Sigmoid colon (tissue), 6 donors: ENCODE measurements at regions not wholly inside any gene's neighbourhood (a gene's known extent, or its start where the extent isn't known, plus 50 kb on each side); places are given as distances from the start of the nearest gene placed in this dataset.
A peak's percentile ranks its signal among the peaks of the same experiment; 100 is the strongest.

Source experiments
- DNase-seq: peaks from one replicate; pipeline ENCODE4 v3.0.0-alpha.2; 2019
- H3K27ac ChIP-seq, 4 donors: fragments of 200-600 bp; sonication (generic); one replicate each; pipeline ENCODE4 v1.5.1; 2016 to 2019; ENCODE audit warnings: mild to moderate bottlenecking in 1 of 4
- H3K27me3 ChIP-seq, 3 donors: fragments of 200-600 bp; sonication (generic); one replicate each; pipeline ENCODE4 v1.5.1; 2019; ENCODE audit warnings: mild to moderate bottlenecking in 1 of 3
- H3K36me3 ChIP-seq, 4 donors: fragments of 200-600 bp; sonication (generic); one replicate each; pipeline ENCODE4 v1.5.1; 2016 to 2019
- H3K4me1 ChIP-seq, 4 donors: fragments of 200-600 bp; sonication (generic); one replicate each; pipeline ENCODE4 v1.5.1; 2017 to 2019
- H3K4me3 ChIP-seq, 4 donors: fragments of 200-600 bp; sonication (generic); one replicate each; pipeline ENCODE4 v1.5.1; 2017 to 2019; ENCODE audit warnings: mild to moderate bottlenecking in 2 of 4, moderate library complexity in 1 of 4
- H3K9me3 ChIP-seq, 4 donors: fragments of 200-600 bp in 3 of 4; sonication (generic) in 3 of 4; one replicate each; pipeline versions ENCODE4 v1.5.1 to v1.6.1; 2013 to 2019
- CTCF ChIP-seq, 4 experiments: fragments of 450-650 bp in 3 of 4; fragments of 200-600 bp in 1 of 4; IDR thresholded peaks; one replicate each; pipeline ENCODE4 v1.5.1; 2016 to 2019; ENCODE audit warnings: antibody characterized with exemption in 4 of 4, mild to moderate bottlenecking in 3 of 4, moderate library complexity in 2 of 4
- EP300 ChIP-seq, 4 donors: sonication (generic); formaldehyde crosslinking; IDR thresholded peaks; one replicate each; pipeline ENCODE4 v1.6.1; 2017; ENCODE audit warnings: antibody characterized with exemption in 4 of 4
- POLR2A ChIP-seq, 2 donors: fragments of 450-650 bp; IDR thresholded peaks; one replicate each; pipeline ENCODE4 v1.6.1; 2016; ENCODE audit warnings: antibody characterized with exemption in 2 of 2, mild to moderate bottlenecking in 2 of 2, moderate library complexity in 2 of 2
- POLR2AphosphoS5 ChIP-seq, 4 donors: sonication (generic); formaldehyde crosslinking; IDR thresholded peaks; one replicate each; pipeline ENCODE4 v1.6.1; 2017; ENCODE audit warnings: antibody characterized with exemption in 4 of 4
- WGBS, 2 donors: extraction: QIAGEN DNeasy Blood & Tissue Kit; methylation state at CpG; one replicate each; pipeline ENCODE4 v1.1.7; 2013; 5-methylcytosine and 5-hydroxymethylcytosine counted together
- intact Hi-C: fragments of 100-400 bp; cut with DNase I; formaldehyde crosslinking; loops from one replicate; pipeline ENCODE4 v1.15.1; 2023
- donor health status: healthy with polysubstance abuse.
- donor health status: healthy.

- peak overlapping the region in 2 of 4 donors; percentile 31 to 46 for H3K27ac ChIP-seq
- TF ChIP-seq POLR2AphosphoS5 (IDR thresholded peaks at IDR 0.05) = no peak
- TF ChIP-seq EP300 (IDR thresholded peaks at IDR 0.05) = no peak
- TF ChIP-seq POLR2A (IDR thresholded peaks at IDR 0.05) = no peak
- no peak for TF ChIP-seq CTCF (IDR thresholded peaks at IDR 0.05)
- no peaks in the 10 kb centered on the region for H3K9me3 ChIP-seq
- no peak for DNase-seq
- peaks cover 0 to 16% (median 15%) of the 10 kb centered on the region in 4 donors for H3K4me1 ChIP-seq
- H3K4me3 ChIP-seq = no peak overlapping the region
- no peaks in the 10 kb centered on the region for H3K27me3 ChIP-seq
- intact Hi-C loops = no loop called here
- H3K36me3 ChIP-seq = no peaks in the 10 kb centered on the region
- WGBS, 2 donors = 86 to 90% methylated on average over 8 of the region's 8 CpGs
Measured at GRCh38 chr5:168147106-168147505, 144.3 kb upstream of the WWC1 start.

GRCh38 chr5:168147568-168148360 lies 143.7 kb upstream of the WWC1 start:
- no peaks in the 10 kb centered on the region for H3K27me3 ChIP-seq
- peaks cover 0 to 16% (median 15%) of the 10 kb centered on the region in 4 donors for H3K4me1 ChIP-seq
- intact Hi-C loops = no loop called here
- peak overlapping the region in 2 of 4 donors; percentile 31 to 46 for H3K27ac ChIP-seq
- no peaks in the 10 kb centered on the region for H3K36me3 ChIP-seq
- TF ChIP-seq EP300 (IDR thresholded peaks at IDR 0.05) = peak in 2 of 4 donors; percentile 33 to 44
- TF ChIP-seq POLR2AphosphoS5 (IDR thresholded peaks at IDR 0.05) = peak; percentile 63 to 88 (median 76)
- TF ChIP-seq CTCF (IDR thresholded peaks at IDR 0.05) = no peak
- WGBS, 2 donors = 80 to 89% methylated on average over 10 of the region's 10 CpGs
- no peaks in the 10 kb centered on the region for H3K9me3 ChIP-seq
- no peak for DNase-seq
- no peak overlapping the region for H3K4me3 ChIP-seq

GRCh38 chr5:168151041-168151440 lies 140.4 kb upstream of the WWC1 start:
- WGBS, 2 donors = 95% methylated on average over 6 of the region's 6 CpGs
- TF ChIP-seq EP300 (IDR thresholded peaks at IDR 0.05) = no peak
- TF ChIP-seq POLR2A (IDR thresholded peaks at IDR 0.05) = no peak
- TF ChIP-seq POLR2AphosphoS5 (IDR thresholded peaks at IDR 0.05) = no peak
- TF ChIP-seq CTCF (IDR thresholded peaks at IDR 0.05) = no peak
- no peak overlapping the region for H3K4me3 ChIP-seq
- no peaks in the 10 kb centered on the region for H3K9me3 ChIP-seq
- H3K27me3 ChIP-seq = no peaks in the 10 kb centered on the region
- H3K27ac ChIP-seq = no peak overlapping the region
- H3K4me1 ChIP-seq = peaks cover 0 to 16% (median 15%) of the 10 kb centered on the region in 4 donors
- intact Hi-C loops = no loop called here
- no peaks in the 10 kb centered on the region for H3K36me3 ChIP-seq
- no peak for DNase-seq

- Histone ChIP-seq H3K9me3 (no peaks in the 10 kb centered on the region), H3K27ac (no peak overlapping the region), H3K4me1 (peaks cover 0 to 8% (median 7%) of the 10 kb centered on the region in 4 donors), H3K4me3 (no peak overlapping the region), H3K27me3 (no peaks in the 10 kb centered on the region), H3K36me3 (no peaks in the 10 kb centered on the region)
- intact Hi-C loops = no loop called here
- TF ChIP-seq CTCF (IDR thresholded peaks at IDR 0.05) (no peak), POLR2A (IDR thresholded peaks at IDR 0.05) (no peak), EP300 (IDR thresholded peaks at IDR 0.05) (no peak), POLR2AphosphoS5 (IDR thresholded peaks at IDR 0.05) (no peak)
- DNase-seq = no peak
- 51 to 75% methylated on average over 3 of the region's 3 CpGs for WGBS, 2 donors
Measured at GRCh38 chr5:168152660-168153059, 138.8 kb upstream of the WWC1 start.
